K562 (cell line): ENCODE measurements at regions not wholly inside any gene's neighbourhood (a gene's known extent, or its start where the extent isn't known, plus 50 kb on each side); places are given as distances from the start of the nearest gene placed in this dataset.

Experiments
- FOXP1 ChIP-seq: sonication (generic); formaldehyde crosslinking; IDR thresholded peaks from 2 replicates; pipeline ENCODE4 v1.8.0; 2022; ENCODE audit warnings: mild to moderate bottlenecking, missing genetic modification reagents
- JUNB ChIP-seq: fragments of 450-650 bp; formaldehyde crosslinking; conservative IDR thresholded peaks from 2 replicates; pipeline ENCODE4 v1.4.0; 2020; ENCODE audit warnings: mild to moderate bottlenecking
- MAX ChIP-seq: sonication (generic); formaldehyde crosslinking; IDR thresholded peaks from 2 replicates; pipeline ENCODE4 v1.9.0; 2022; ENCODE audit warnings: mild to moderate bottlenecking, missing genetic modification reagents
- NR2F6 ChIP-seq: fragments of 450-650 bp; formaldehyde crosslinking; IDR thresholded peaks from 2 replicates; pipeline ENCODE4 v1.4.0; 2020; ENCODE audit warnings: mild to moderate bottlenecking
- PBX2 ChIP-seq, 2 experiments: IDR thresholded peaks in 1 of 2; conservative IDR thresholded peaks in 1 of 2; 2 replicates each; pipeline ENCODE4 v1.6.1; 2016; ENCODE audit warnings: low read depth in 2 of 2, mild to moderate bottlenecking in 1 of 2, missing compliant biosample characterization in 1 of 2, missing genetic modification characterization in 1 of 2, moderate library complexity in 1 of 2
- POLR2AphosphoS5 ChIP-seq: IDR thresholded peaks from 2 replicates; pipeline ENCODE4 v1.6.1; 2011; ENCODE audit warnings: mild to moderate bottlenecking, low read depth, low read length, moderate library complexity; ENCODE audit not compliant: control insufficient read depth, insufficient read depth
- PTRF ChIP-seq: fragments of 450-650 bp; IDR thresholded peaks from 2 replicates; pipeline ENCODE4 v1.6.1; 2016; ENCODE audit warnings: mild to moderate bottlenecking, missing genetic modification characterization, missing compliant biosample characterization
- SP1 ChIP-seq: sonication (generic); formaldehyde crosslinking; IDR thresholded peaks from 2 replicates; pipeline ENCODE4 v1.8.1; 2022; ENCODE audit warnings: mild to moderate bottlenecking, missing genetic modification reagents
- YBX1 ChIP-seq: fragments of 450-650 bp; IDR thresholded peaks from 2 replicates; pipeline ENCODE4 v1.7.1; 2016; ENCODE audit warnings: mild to moderate bottlenecking

GRCh38 chr12:89020689-89021088, 331.6 kb downstream of the DUSP6 start:
- TF ChIP-seq POLR2AphosphoS5 (no peak), PBX2 (CRISPR knock-in tag; IDR thresholded peaks at IDR 0.05; ENCODE audit: low read depth) (no peak), PBX2 (tag; conservative IDR thresholded peaks at IDR 0.05; ENCODE audit: low read depth) (no peak), MAX (CRISPR knock-in tag) (no peak), FOXP1 (CRISPR knock-in tag) (no peak), JUNB (no peak), PTRF (no peak), SP1 (CRISPR knock-in tag) (no peak), YBX1 (no peak), NR2F6 (no peak)
